AG04449 (cell line): ENCODE measurements at regions not wholly inside any gene's neighbourhood (a gene's known extent, or its start where the extent isn't known, plus 50 kb on each side); places are given as distances from the start of the nearest gene placed in this dataset.

ENCODE experiments used
- CTCF ChIA-PET: fragments of 350-600 bp; formaldehyde crosslinking; extraction: SDS; loops from one replicate; lab custom pipeline; 2021; ENCODE audit warnings: antibody characterized with exemption; lab: Yijun Ruan, JAX
- POLR2A ChIA-PET: fragments of 400-600, 350-600 bp; formaldehyde crosslinking; extraction: SDS; loops from one replicate; lab custom pipeline; 2020; ENCODE audit warnings: antibody characterized with exemption, inconsistent platforms; lab: Yijun Ruan, JAX
- DNase-seq: peaks from one replicate; pipeline ENCODE4 v3.0.0-alpha.2; 2010; ENCODE audit warnings: low read depth, low spot score
- H3K4me3 ChIP-seq: 2 replicates; pipeline ENCODE4 v1.5.1; 2011; ENCODE audit warnings: low read depth, mild to moderate bottlenecking, control low read depth, low read length
- TF ChIP-seq, protein P1 (sequence below): IDR thresholded peaks from one replicate; pipeline ENCODE4 v1.5.1; 2011; ENCODE audit warnings: mild to moderate bottlenecking, moderate library complexity, low read length, control low read depth, inconsistent platforms; ENCODE audit not compliant: insufficient read depth; ENCODE audit errors: missing control alignments

DNA sequence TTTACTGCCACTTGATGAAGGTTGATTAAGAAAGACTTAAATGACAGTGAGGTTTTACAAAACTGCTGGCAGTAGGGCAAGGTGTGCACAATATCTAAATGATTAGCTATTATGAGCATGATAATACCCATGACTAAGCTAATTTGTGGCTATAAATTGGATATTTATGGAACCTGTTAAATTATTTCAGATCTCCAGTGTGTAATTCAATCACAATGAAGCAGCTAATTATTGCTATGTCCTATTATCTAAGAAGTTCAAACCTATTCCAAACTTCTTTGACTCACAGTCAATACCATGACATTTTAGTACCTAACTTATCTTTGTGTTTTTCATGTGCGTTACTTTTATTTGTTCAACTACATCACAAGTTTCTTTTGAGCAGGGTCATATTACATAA is 253.8 kb upstream of the MMADHC start:
- TF ChIP-seq, protein P1, sequence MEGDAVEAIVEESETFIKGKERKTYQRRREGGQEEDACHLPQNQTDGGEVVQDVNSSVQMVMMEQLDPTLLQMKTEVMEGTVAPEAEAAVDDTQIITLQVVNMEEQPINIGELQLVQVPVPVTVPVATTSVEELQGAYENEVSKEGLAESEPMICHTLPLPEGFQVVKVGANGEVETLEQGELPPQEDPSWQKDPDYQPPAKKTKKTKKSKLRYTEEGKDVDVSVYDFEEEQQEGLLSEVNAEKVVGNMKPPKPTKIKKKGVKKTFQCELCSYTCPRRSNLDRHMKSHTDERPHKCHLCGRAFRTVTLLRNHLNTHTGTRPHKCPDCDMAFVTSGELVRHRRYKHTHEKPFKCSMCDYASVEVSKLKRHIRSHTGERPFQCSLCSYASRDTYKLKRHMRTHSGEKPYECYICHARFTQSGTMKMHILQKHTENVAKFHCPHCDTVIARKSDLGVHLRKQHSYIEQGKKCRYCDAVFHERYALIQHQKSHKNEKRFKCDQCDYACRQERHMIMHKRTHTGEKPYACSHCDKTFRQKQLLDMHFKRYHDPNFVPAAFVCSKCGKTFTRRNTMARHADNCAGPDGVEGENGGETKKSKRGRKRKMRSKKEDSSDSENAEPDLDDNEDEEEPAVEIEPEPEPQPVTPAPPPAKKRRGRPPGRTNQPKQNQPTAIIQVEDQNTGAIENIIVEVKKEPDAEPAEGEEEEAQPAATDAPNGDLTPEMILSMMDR: no peak
- DNase-seq: no peak
- CTCF ChIA-PET: no interaction called here
- no peak overlapping the region for H3K4me3 ChIP-seq
- POLR2A ChIA-PET: no interaction called here

DNA sequence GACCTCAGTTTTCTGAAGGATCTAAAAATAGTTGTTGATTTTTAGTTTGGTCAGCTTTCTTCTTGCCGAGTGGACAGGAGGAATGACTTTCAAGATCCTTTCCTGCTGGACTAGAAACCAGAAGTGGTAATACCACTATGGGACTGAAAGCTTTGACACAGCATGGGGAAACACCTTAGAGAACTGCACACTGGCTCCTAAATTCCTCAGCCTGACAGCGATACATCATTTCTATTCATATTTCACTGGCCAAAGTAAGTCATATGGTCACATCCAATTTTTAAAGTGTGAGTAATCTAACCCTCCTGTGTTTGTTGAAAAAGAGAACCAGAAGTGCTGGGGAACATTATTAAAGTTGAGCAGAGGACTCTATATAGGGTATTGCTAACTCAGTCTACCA is 244.7 kb upstream of the MMADHC start:
- ChIA-PET CTCF (no interaction called here), POLR2A (no interaction called here)

DNA sequence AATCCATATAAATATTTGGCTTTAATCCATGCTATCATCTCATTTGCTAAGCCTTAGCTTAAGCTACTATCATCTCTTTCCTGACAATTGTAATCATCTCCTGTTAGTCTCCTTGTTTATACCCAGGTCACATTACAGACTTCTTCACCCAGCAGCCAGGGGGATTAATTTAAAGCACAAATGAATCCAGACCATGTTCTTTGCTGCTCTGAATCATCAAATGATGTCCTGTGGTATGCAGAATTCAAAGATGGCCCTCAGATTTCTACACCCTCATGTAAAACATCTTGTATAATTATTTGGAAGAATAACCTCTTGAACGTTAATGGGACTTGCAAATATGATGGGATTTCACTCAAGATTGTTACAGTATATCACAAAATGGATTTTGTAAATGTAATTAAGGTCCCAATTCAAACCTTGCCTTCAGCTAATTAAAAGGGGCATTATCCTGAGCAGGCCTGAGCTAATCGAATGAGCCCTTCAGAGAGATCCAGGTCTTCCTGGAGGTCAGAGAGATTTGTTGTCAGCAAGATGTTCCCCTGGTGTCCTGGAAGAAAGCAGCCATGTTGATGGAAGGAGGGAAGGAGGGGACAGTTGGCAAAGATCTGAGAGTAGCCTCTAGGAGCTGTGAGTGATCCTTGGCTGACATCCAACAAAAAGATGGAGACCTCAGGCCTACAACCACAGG is 241.1 kb upstream of the MMADHC start:
- ChIA-PET POLR2A (no interaction called here), CTCF (interaction anchor here (1.3 kb wide), 1 partner anchor 17 kb away, joined by 3 read pairs; no protein-coding TSS in a partner anchor)

More for the DNA sequence above, 244.7 kb upstream of the MMADHC start:
- DNase-seq: no peak
- no peak overlapping the region for H3K4me3 ChIP-seq
- TF ChIP-seq, protein P1: no peak

DNA sequence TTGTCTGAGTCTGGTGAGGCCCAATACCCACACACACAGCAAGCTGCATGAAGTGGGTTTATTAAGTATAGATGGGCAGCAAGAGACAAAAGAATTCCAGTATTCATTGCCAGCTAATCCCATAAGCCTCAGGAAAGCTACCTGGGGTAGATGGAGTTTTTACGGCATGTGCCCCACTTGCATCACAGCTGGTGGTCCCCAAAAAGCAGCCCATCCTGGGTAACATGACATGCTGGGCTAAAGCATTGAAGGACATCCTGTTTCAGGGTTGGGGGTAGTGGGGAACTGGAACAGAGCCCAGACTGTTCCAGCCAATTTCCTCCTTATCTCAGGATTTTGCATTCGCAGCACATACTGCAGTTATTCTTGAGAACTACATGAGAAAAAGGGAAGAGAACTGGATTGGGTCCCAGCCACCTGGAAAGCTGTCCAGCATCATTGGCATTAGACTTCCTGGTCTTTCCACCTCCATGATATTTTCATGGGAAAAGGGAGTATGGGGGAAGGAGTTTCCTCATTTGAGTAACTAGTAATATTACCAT is 240.1 kb upstream of the MMADHC start:
- no peak overlapping the region for H3K4me3 ChIP-seq
- DNase-seq: no peak
- TF ChIP-seq, protein P1: no peak
- CTCF ChIA-PET: no interaction called here
- POLR2A ChIA-PET: no interaction called here

More for the DNA sequence above, 241.1 kb upstream of the MMADHC start:
- TF ChIP-seq, protein P1: no peak
- no peak for DNase-seq
- H3K4me3 ChIP-seq: no peak overlapping the region

DNA sequence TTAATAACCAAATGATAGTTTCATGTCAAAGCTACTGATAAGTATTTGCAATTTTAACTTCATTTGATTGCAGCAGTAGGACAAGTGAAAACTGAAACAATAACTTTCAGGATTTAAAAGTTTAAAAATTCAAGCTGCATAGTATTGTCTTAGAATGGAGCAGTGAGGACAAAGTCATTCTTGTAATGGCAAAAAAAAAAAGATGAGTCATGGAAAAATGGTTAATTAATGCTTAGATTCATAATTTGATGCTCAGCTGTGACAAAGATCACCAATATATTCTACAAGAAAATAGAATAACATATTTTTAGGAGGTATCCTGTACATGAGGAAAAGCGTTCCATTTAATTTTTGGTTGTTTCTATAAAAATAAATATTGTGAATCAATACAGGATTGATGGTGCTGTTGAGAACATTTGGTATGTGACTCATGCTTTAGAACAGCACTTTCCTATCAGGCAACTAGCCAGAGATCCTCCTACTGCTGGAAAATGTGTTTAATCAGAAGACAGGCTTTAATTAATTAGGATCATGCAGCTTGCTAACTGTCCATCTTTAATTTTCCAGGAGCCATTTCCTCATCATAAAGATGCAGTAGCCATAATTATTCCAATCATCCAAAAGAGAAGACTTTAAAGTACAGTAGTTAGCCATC is 239.0 kb upstream of the MMADHC start:
- CTCF ChIA-PET: no interaction called here
- no peak for DNase-seq
- POLR2A ChIA-PET: interaction anchor here (0.7 kb wide), 1 partner anchor 228 kb away, joined by 4 read pairs; no protein-coding TSS in a partner anchor
- TF ChIP-seq, protein P1: no peak
- H3K4me3 ChIP-seq: no peak overlapping the region

DNA sequence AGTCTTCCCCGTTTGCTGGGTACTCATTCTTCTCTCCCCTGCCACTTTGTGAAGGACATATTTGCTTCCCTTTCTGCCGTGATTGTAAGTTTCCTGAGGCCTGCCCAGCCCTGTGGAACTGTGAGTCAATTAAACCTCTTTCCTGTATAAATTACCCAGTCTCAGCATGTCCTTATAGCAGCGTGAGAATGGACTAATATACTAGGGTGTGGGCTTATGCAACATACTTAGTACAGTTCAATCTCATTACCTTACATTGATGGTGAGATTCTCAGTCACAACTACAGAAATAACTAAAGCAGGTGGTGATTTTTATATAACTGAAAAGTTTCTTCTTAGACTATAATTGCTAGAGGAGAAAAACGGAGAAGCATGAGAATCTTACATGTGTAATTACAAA is 237.9 kb upstream of the MMADHC start:
- POLR2A ChIA-PET: no interaction called here
- no peak overlapping the region for H3K4me3 ChIP-seq
- CTCF ChIA-PET: no interaction called here
- DNase-seq: no peak
- TF ChIP-seq, protein P1: no peak
